K562 (cell line): ENCODE measurements at regions not wholly inside any gene's neighbourhood (a gene's known extent, or its start where the extent isn't known, plus 50 kb on each side); places are given as distances from the start of the nearest gene placed in this dataset.
A peak's percentile ranks its signal among the peaks of the same experiment; 100 is the strongest.

Experiments
- CBX8 ChIP-seq: fragments of 200-600 bp; sonication (generic); IDR thresholded peaks from 2 replicates; pipeline ENCODE4 v1.6.1; 2012; ENCODE audit warnings: borderline replicate concordance, mixed run types, low read depth, mild to moderate bottlenecking, moderate library complexity, mixed read lengths, low read length, control low read depth, inconsistent platforms; ENCODE audit not compliant: poor library complexity, severe bottlenecking; ENCODE audit errors: extremely low read depth
- CC2D1A ChIP-seq: fragments of 450-650 bp; IDR thresholded peaks from 2 replicates; pipeline ENCODE4 v1.6.1; 2017; ENCODE audit warnings: mild to moderate bottlenecking
- EGR1 ChIP-seq: fragments of 450-650 bp; conservative IDR thresholded peaks from 2 replicates; pipeline ENCODE4 v1.6.1; 2017; ENCODE audit warnings: mild to moderate bottlenecking
- MAZ ChIP-seq, 2 experiments: fragments of 450-650 bp in 1 of 2; sonication (generic) in 1 of 2; formaldehyde crosslinking; IDR thresholded peaks in 1 of 2; conservative IDR thresholded peaks in 1 of 2; 2 replicates each; pipeline versions ENCODE4 v1.4.0 to v1.5.0; 2020; ENCODE audit warnings: mild to moderate bottlenecking in 1 of 2, missing genetic modification reagents in 1 of 2
- SP1 ChIP-seq: sonication (generic); formaldehyde crosslinking; IDR thresholded peaks from 2 replicates; pipeline ENCODE4 v1.8.1; 2022; ENCODE audit warnings: mild to moderate bottlenecking, missing genetic modification reagents
- TBL1XR1 ChIP-seq, 2 experiments: IDR thresholded peaks; 2 replicates each; pipeline ENCODE4 v1.6.1; 2012; ENCODE audit warnings: improper control_type of control experiment in 2 of 2, low read length in 2 of 2, mild to moderate bottlenecking in 1 of 2
- TBP ChIP-seq: optimal IDR thresholded peaks from 2 replicates; pipeline ENCODE3; 2011; ENCODE audit warnings: low read depth, low read length, improper control_type of control experiment
- TCFL5 ChIP-seq: fragments of 250-450 bp; sonication (Bioruptor Pico); conservative IDR thresholded peaks from 2 replicates; pipeline ENCODE4 v1.6.1; 2021; ENCODE audit warnings: mild to moderate bottlenecking, moderate library complexity, matching md5 sums
- ZC3H11A ChIP-seq: IDR thresholded peaks from 2 replicates; pipeline ENCODE4 v1.6.1; 2012; ENCODE audit warnings: low read depth, low read length, improper control_type of control experiment
- ZFX ChIP-seq: sonication (generic); formaldehyde crosslinking; IDR thresholded peaks from 2 replicates; pipeline ENCODE4 v1.8.0; 2022; ENCODE audit warnings: mild to moderate bottlenecking, missing genetic modification reagents, moderate library complexity
- ZNF778 ChIP-seq: fragments of 450-650 bp; formaldehyde crosslinking; IDR thresholded peaks from 2 replicates; pipeline ENCODE4 v1.4.0; 2020; ENCODE audit warnings: mild to moderate bottlenecking, moderate library complexity
- TF ChIP-seq, protein P1 (sequence below): sonication (generic); formaldehyde crosslinking; IDR thresholded peaks from 2 replicates; pipeline ENCODE4 v1.4.0; 2020; ENCODE audit warnings: mild to moderate bottlenecking, missing genetic modification reagents
- TF ChIP-seq, protein P2 (sequence below): fragments of 250-450 bp; sonication (Bioruptor Pico); IDR thresholded peaks from 2 replicates; pipeline ENCODE4 v1.8.0; 2021; ENCODE audit warnings: mild to moderate bottlenecking, moderate library complexity
- TF ChIP-seq, protein P3 (sequence below): fragments of 450-650 bp; IDR thresholded peaks from 2 replicates; pipeline ENCODE4 v1.6.1; 2017; ENCODE audit warnings: antibody characterized with exemption, mild to moderate bottlenecking
- TF ChIP-seq, protein P4 (sequence below), 2 experiments: IDR thresholded peaks; 2 replicates each; pipeline ENCODE4 v1.6.1; 2012; ENCODE audit warnings: improper control_type of control experiment in 2 of 2, low read depth in 2 of 2, low read length in 2 of 2, borderline replicate concordance in 1 of 2

DNA sequence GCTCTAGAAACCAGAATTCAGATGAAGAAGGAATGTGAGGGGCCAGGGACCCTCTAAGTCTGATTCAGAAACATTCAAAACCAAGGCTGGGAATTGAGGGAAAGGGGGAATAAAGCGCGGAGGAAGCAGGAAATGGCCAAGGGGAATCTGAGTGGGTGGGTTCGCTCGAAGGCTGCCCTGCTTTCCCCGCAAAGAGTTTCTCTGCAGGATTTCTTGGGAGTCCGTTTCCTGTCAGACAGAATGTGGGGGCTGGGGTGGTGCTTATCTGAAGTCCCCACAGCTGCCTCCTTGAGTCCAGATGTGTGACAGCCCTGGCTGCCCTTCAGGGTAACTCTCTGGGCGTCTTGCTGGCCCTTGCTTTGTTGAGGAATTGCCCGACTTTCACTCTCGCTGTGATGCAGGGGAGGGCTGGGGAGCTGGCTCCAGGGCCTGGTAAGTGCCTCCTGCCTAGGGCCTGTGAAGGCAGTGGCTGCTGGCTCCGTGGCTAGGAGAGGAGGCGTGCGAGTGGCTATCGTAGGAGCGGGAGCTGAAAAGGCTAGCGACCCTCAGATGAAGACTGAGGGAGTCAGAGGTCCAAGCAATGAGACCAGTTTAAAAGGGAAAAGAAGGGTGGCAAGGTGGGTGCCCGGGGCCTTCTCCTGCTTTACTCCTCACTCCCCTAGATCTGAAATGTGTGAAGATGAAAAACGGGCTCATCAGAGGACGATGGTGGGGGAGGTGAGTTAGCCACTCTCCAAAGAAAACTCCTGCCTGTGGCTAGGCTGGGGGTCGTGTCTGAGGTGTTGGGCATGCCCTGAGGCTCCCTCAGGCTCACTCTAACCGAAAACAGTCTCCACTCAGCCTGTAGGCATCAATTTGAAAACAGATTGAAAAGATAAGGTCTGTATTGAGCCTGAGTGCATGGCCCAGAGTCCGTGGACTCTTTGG, 143.9 kb upstream of the UMPS start (continued):
- TF ChIP-seq CBX8 (no peak), MAZ (CRISPR knock-in tag; conservative IDR thresholded peaks at IDR 0.05 in 1 of 2, IDR thresholded peaks at IDR 0.05 in 1 of 2) (0 out of 4 replicates have a peak, but pooled peaks of 1 of the 2 experiments have one; percentile 27), ZFX (CRISPR knock-in tag) (no peak), ZC3H11A (no peak), EGR1 (peak; percentile 84), SP1 (CRISPR knock-in tag) (no peak), TBP (peak; percentile 36), TBL1XR1 (IDR thresholded peaks at IDR 0.05; ENCODE audit: low read length in 2 of 2) (peak in 1 of 2 experiments; percentile 63; a peak in 2 of 4 replicates), TCFL5 (CRISPR knock-in tag) (no peak), ZNF778 (CRISPR knock-in tag) (no peak), CC2D1A (peak; percentile 38; the same call in 1 of the 2 replicates)
- TF ChIP-seq, protein P1, sequence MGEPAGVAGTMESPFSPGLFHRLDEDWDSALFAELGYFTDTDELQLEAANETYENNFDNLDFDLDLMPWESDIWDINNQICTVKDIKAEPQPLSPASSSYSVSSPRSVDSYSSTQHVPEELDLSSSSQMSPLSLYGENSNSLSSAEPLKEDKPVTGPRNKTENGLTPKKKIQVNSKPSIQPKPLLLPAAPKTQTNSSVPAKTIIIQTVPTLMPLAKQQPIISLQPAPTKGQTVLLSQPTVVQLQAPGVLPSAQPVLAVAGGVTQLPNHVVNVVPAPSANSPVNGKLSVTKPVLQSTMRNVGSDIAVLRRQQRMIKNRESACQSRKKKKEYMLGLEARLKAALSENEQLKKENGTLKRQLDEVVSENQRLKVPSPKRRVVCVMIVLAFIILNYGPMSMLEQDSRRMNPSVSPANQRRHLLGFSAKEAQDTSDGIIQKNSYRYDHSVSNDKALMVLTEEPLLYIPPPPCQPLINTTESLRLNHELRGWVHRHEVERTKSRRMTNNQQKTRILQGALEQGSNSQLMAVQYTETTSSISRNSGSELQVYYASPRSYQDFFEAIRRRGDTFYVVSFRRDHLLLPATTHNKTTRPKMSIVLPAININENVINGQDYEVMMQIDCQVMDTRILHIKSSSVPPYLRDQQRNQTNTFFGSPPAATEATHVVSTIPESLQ (CRISPR knock-in tag): no peak
- TF ChIP-seq, protein P2, sequence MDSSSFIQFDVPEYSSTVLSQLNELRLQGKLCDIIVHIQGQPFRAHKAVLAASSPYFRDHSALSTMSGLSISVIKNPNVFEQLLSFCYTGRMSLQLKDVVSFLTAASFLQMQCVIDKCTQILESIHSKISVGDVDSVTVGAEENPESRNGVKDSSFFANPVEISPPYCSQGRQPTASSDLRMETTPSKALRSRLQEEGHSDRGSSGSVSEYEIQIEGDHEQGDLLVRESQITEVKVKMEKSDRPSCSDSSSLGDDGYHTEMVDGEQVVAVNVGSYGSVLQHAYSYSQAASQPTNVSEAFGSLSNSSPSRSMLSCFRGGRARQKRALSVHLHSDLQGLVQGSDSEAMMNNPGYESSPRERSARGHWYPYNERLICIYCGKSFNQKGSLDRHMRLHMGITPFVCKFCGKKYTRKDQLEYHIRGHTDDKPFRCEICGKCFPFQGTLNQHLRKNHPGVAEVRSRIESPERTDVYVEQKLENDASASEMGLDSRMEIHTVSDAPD (CRISPR knock-in tag): no peak
- TF ChIP-seq, protein P3, sequence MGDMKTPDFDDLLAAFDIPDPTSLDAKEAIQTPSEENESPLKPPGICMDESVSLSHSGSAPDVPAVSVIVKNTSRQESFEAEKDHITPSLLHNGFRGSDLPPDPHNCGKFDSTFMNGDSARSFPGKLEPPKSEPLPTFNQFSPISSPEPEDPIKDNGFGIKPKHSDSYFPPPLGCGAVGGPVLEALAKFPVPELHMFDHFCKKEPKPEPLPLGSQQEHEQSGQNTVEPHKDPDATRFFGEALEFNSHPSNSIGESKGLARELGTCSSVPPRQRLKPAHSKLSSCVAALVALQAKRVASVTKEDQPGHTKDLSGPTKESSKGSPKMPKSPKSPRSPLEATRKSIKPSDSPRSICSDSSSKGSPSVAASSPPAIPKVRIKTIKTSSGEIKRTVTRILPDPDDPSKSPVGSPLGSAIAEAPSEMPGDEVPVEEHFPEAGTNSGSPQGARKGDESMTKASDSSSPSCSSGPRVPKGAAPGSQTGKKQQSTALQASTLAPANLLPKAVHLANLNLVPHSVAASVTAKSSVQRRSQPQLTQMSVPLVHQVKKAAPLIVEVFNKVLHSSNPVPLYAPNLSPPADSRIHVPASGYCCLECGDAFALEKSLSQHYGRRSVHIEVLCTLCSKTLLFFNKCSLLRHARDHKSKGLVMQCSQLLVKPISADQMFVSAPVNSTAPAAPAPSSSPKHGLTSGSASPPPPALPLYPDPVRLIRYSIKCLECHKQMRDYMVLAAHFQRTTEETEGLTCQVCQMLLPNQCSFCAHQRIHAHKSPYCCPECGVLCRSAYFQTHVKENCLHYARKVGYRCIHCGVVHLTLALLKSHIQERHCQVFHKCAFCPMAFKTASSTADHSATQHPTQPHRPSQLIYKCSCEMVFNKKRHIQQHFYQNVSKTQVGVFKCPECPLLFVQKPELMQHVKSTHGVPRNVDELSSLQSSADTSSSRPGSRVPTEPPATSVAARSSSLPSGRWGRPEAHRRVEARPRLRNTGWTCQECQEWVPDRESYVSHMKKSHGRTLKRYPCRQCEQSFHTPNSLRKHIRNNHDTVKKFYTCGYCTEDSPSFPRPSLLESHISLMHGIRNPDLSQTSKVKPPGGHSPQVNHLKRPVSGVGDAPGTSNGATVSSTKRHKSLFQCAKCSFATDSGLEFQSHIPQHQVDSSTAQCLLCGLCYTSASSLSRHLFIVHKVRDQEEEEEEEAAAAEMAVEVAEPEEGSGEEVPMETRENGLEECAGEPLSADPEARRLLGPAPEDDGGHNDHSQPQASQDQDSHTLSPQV: 0 out of 2 replicates have a peak, but pooled peaks have one; percentile 15
- TF ChIP-seq, protein P4, sequence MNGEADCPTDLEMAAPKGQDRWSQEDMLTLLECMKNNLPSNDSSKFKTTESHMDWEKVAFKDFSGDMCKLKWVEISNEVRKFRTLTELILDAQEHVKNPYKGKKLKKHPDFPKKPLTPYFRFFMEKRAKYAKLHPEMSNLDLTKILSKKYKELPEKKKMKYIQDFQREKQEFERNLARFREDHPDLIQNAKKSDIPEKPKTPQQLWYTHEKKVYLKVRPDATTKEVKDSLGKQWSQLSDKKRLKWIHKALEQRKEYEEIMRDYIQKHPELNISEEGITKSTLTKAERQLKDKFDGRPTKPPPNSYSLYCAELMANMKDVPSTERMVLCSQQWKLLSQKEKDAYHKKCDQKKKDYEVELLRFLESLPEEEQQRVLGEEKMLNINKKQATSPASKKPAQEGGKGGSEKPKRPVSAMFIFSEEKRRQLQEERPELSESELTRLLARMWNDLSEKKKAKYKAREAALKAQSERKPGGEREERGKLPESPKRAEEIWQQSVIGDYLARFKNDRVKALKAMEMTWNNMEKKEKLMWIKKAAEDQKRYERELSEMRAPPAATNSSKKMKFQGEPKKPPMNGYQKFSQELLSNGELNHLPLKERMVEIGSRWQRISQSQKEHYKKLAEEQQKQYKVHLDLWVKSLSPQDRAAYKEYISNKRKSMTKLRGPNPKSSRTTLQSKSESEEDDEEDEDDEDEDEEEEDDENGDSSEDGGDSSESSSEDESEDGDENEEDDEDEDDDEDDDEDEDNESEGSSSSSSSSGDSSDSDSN (IDR thresholded peaks at IDR 0.05; ENCODE audit: borderline replicate concordance in 1 of 2, low read depth in 2 of 2, low read length in 2 of 2): 0 out of 4 replicates have a peak, but pooled peaks of 1 of the 2 experiments have one; percentile 39
